22Rv1 (cell line): ENCODE measurements at regions not wholly inside any gene's neighbourhood (a gene's known extent, or its start where the extent isn't known, plus 50 kb on each side); places are given as distances from the start of the nearest gene placed in this dataset.

Experiments used
- ZFX ChIP-seq: fragments of 450-650 bp; IDR thresholded peaks from 2 replicates; pipeline ENCODE4 v1.6.1; 2017; ENCODE audit warnings: antibody characterized with exemption, borderline replicate concordance
- TF ChIP-seq, protein P1 (sequence below): fragments of 450-650 bp; IDR thresholded peaks from 2 replicates; pipeline ENCODE4 v1.5.1; 2017; ENCODE audit warnings: mild to moderate bottlenecking

DNA sequence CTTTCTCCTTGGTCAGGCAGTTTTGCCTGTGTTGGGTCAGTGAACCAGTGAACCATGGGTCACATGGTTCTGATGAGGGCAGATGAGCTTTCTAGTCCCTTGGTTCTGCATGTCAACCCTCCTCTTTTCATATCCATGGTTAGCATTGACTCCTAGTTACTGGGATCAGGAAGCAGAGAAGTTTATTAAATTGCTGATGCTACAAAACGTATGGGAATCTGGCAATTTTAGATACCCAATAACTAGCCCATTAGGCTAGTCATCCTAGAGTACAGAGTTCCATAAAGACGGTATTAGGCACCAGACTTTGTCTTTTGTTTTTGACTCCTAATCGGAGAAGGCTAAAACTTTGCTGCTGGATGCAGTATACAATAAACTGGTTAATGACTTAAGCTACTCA is 273.1 kb downstream of the ATPSCKMT start:
- TF ChIP-seq, protein P1, sequence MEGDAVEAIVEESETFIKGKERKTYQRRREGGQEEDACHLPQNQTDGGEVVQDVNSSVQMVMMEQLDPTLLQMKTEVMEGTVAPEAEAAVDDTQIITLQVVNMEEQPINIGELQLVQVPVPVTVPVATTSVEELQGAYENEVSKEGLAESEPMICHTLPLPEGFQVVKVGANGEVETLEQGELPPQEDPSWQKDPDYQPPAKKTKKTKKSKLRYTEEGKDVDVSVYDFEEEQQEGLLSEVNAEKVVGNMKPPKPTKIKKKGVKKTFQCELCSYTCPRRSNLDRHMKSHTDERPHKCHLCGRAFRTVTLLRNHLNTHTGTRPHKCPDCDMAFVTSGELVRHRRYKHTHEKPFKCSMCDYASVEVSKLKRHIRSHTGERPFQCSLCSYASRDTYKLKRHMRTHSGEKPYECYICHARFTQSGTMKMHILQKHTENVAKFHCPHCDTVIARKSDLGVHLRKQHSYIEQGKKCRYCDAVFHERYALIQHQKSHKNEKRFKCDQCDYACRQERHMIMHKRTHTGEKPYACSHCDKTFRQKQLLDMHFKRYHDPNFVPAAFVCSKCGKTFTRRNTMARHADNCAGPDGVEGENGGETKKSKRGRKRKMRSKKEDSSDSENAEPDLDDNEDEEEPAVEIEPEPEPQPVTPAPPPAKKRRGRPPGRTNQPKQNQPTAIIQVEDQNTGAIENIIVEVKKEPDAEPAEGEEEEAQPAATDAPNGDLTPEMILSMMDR = no peak
- TF ChIP-seq ZFX = no peak
